ENCODE measurements at regions not wholly inside any gene's neighbourhood (a gene's known extent, or its start where the extent isn't known, plus 50 kb on each side); places are given as distances from the start of the nearest gene placed in this dataset.

GRCh38 chr4:37000281-37000680 is 244.3 kb upstream of the NWD2 start:
- DNase-seq, result no peak

- no peak for DNase-seq
Observed at GRCh38 chr4:37001688-37002436, 242.7 kb upstream of the NWD2 start.

- no peak for DNase-seq
Observed at GRCh38 chr4:37002625-37003024, 241.9 kb upstream of the NWD2 start.

GRCh38 chr4:37008199-37008598 is 236.3 kb upstream of the NWD2 start:
- DNase-seq, result no peak

- no peak for DNase-seq
Observed at GRCh38 chr4:37014584-37014983, 230.0 kb upstream of the NWD2 start.

GRCh38 chr4:37015391-37015790 is 229.2 kb upstream of the NWD2 start:
- DNase-seq, result no peak

GRCh38 chr4:37023504-37023903 is 221.0 kb upstream of the NWD2 start:
- DNase-seq, result no peak

GRCh38 chr4:37023996-37024395 is 220.5 kb upstream of the NWD2 start:
- DNase-seq, result no peak

GRCh38 chr4:37040816-37041215 is 203.7 kb upstream of the NWD2 start:
- DNase-seq, result no peak

GRCh38 chr4:37043342-37043741 is 201.2 kb upstream of the NWD2 start:
- DNase-seq, result no peak

- no peak for DNase-seq
Observed at GRCh38 chr4:37051111-37051510, 193.4 kb upstream of the NWD2 start.

GRCh38 chr4:37051866-37052265 is 192.7 kb upstream of the NWD2 start:
- DNase-seq, result no peak

GRCh38 chr4:37054531-37055077 is 189.9 kb upstream of the NWD2 start:
- DNase-seq, result no peak

GRCh38 chr4:37058826-37059225 is 185.7 kb upstream of the NWD2 start:
- DNase-seq, result no peak

GRCh38 chr4:37066159-37066558 is 178.4 kb upstream of the NWD2 start:
- no peak for DNase-seq

- DNase-seq, result no peak
Observed at GRCh38 chr4:37068580-37068979, 176.0 kb upstream of the NWD2 start.

- DNase-seq, result no peak
Observed at GRCh38 chr4:37070041-37070440, 174.5 kb upstream of the NWD2 start.

GRCh38 chr4:37071576-37071975 is 173.0 kb upstream of the NWD2 start:
- no peak for DNase-seq

- DNase-seq, result no peak
Observed at GRCh38 chr4:37073226-37073840, 171.2 kb upstream of the NWD2 start.

- peak in 1 of 2 experiments; percentile 15 for DNase-seq
Observed at GRCh38 chr4:37082912-37083311, 161.6 kb upstream of the NWD2 start.

- no peak for DNase-seq
Observed at GRCh38 chr4:37095925-37096324, 148.6 kb upstream of the NWD2 start.

GRCh38 chr4:37101182-37101581 is 143.4 kb upstream of the NWD2 start:
- DNase-seq, result no peak

- no peak for DNase-seq
Observed at GRCh38 chr4:37101686-37102085, 142.9 kb upstream of the NWD2 start.

GRCh38 chr4:37109756-37110155 is 134.8 kb upstream of the NWD2 start:
- no peak for DNase-seq

- DNase-seq, result no peak
Observed at GRCh38 chr4:37124800-37125199, 119.7 kb upstream of the NWD2 start.
